K562 (cell line): ENCODE measurements at regions not wholly inside any gene's neighbourhood (a gene's known extent, or its start where the extent isn't known, plus 50 kb on each side); places are given as distances from the start of the nearest gene placed in this dataset.

ENCODE experiments used
- ATAC-seq: fragments of 200-7000 bp; cut with Tn5 transposase; 3 replicates; pipeline ENCODE4 v1.9.1; 2020; ENCODE audit warnings: moderate library complexity
- BruUV-seq: library from RNA; stranded (reverse); fragments of 400-500 nt; replicated peaks from 2 replicates; lab custom pipeline; 2021; lab: Mats Ljungman, UMichigan
- CTCF ChIA-PET: fragments of 300-600 bp; formaldehyde crosslinking; extraction: SDS; loops from one replicate; lab custom pipeline; 2021; ENCODE audit warnings: low intra/inter-chr PET ratio; lab: Yijun Ruan, JAX
- POLR2A ChIA-PET: fragments of 300-600, 350-650 bp; sonication (Branson Sonifier 250); formaldehyde crosslinking; extraction: SDS; loops from one replicate; lab custom pipeline; 2021; ENCODE audit warnings: antibody characterized with exemption, inconsistent platforms; lab: Yijun Ruan, JAX
- DNase-seq, 4 experiments: peaks; one replicate each; pipeline versions ENCODE4 v3.0.0 to v3.0.0-alpha.2; 2011 to 2018; ENCODE audit warnings: low spot score in 3 of 4, mixed read lengths in 3 of 4; ENCODE audit errors: extremely low read depth in 1 of 4
- FAIRE-seq: peaks from 2 replicates; lab custom pipeline; 2011; peaks lifted over from hg19 to GRCh38; lab: Jason Lieb, UNC
- H2AFZ ChIP-seq: 2 replicates; pipeline ENCODE4 v1.6.0; 2011; ENCODE audit warnings: low read depth, low read length, control low read depth, inconsistent platforms
- H3K27ac ChIP-seq: fragments of 200-600 bp; 3 replicates; pipeline ENCODE4 v1.8.0; 2011; ENCODE audit warnings: low read depth, mild to moderate bottlenecking, control low read depth, inconsistent platforms, low read length, moderate library complexity, mixed read lengths; ENCODE audit errors: extremely low read depth
- H3K27me3 ChIP-seq, 2 experiments: fragments of 300-600 bp in 1 of 2; 2 replicates in 1 of 2; 3 replicates in 1 of 2; pipeline versions ENCODE4 v1.6.0 to v1.8.0; 2011; ENCODE audit warnings: inconsistent platforms in 2 of 2, low read length in 2 of 2, mild to moderate bottlenecking in 1 of 2, mixed read lengths in 1 of 2, moderate library complexity in 1 of 2; ENCODE audit not compliant: control insufficient read depth in 2 of 2, insufficient read depth in 2 of 2
- H3K36me3 ChIP-seq: fragments of 300-600 bp; 3 replicates; pipeline ENCODE4 v1.8.0; 2011; ENCODE audit warnings: mild to moderate bottlenecking, low read length, inconsistent platforms; ENCODE audit not compliant: control insufficient read depth, insufficient read depth
- H3K4me1 ChIP-seq, 2 experiments: fragments of 200-600 bp in 1 of 2; replicated peaks in 1 of 2; 2 replicates in 1 of 2; 3 replicates in 1 of 2; pipeline versions ENCODE4 v1.5.1 to v1.8.0; 2011; ENCODE audit warnings: inconsistent platforms in 2 of 2, low read length in 2 of 2, mild to moderate bottlenecking in 1 of 2, mixed read lengths in 1 of 2, moderate library complexity in 1 of 2; ENCODE audit not compliant: control insufficient read depth in 2 of 2, insufficient read depth in 2 of 2
- H3K4me2 ChIP-seq: 2 replicates; pipeline ENCODE4 v1.6.1; 2011; ENCODE audit warnings: low read length, control low read depth, inconsistent platforms, mixed read lengths; ENCODE audit not compliant: insufficient read depth
- H3K4me3 ChIP-seq: fragments of 200-600 bp; sonication (generic), shearing (Covaris generic); 2 replicates; pipeline ENCODE4 v1.5.1; 2016; ENCODE audit warnings: control low read depth, inconsistent platforms
- H3K79me2 ChIP-seq: fragments of 200-600 bp; 3 replicates; pipeline ENCODE4 v1.8.0; 2011; ENCODE audit warnings: low read length, inconsistent platforms; ENCODE audit not compliant: control insufficient read depth, insufficient read depth
- H3K9ac ChIP-seq, 2 experiments: 2 replicates each; pipeline versions ENCODE4 v1.6.0 to v1.6.1; 2011; ENCODE audit warnings: low read depth in 2 of 2, low read length in 2 of 2, control low read depth in 1 of 2, inconsistent platforms in 1 of 2, mild to moderate bottlenecking in 1 of 2, mixed read lengths in 1 of 2; ENCODE audit not compliant: insufficient read depth in 1 of 2
- H3K9me1 ChIP-seq: one replicate; pipeline ENCODE4 v1.6.0; 2011; ENCODE audit warnings: inconsistent platforms, mild to moderate bottlenecking, low read length, moderate library complexity; ENCODE audit not compliant: control insufficient read depth, insufficient read depth
- H3K9me3 ChIP-seq: replicated peaks from 2 replicates; pipeline ENCODE4 v1.5.1; 2011; ENCODE audit warnings: low read depth, low read length, inconsistent platforms; ENCODE audit not compliant: control insufficient read depth, insufficient read depth
- H4K20me1 ChIP-seq: replicated peaks from 2 replicates; pipeline ENCODE4 v1.6.1; 2011; ENCODE audit warnings: low read length, inconsistent platforms, mixed read lengths; ENCODE audit not compliant: control insufficient read depth, insufficient read depth
- C11orf30 ChIP-seq: fragments of 450-650 bp; IDR thresholded peaks from 2 replicates; pipeline ENCODE4 v1.6.1; 2016; ENCODE audit warnings: low read depth, mild to moderate bottlenecking
- HNRNPUL1 ChIP-seq: fragments of 200-400 bp; formaldehyde crosslinking; IDR thresholded peaks from 2 replicates; pipeline ENCODE4 v1.6.1; 2017; ENCODE audit warnings: low read length
- KAT8 ChIP-seq: fragments of 450-650 bp; IDR thresholded peaks from 2 replicates; pipeline ENCODE4 v1.6.1; 2016; ENCODE audit warnings: low read depth, mild to moderate bottlenecking
- MAZ ChIP-seq, 2 experiments: fragments of 450-650 bp in 1 of 2; sonication (generic) in 1 of 2; formaldehyde crosslinking; IDR thresholded peaks in 1 of 2; conservative IDR thresholded peaks in 1 of 2; 2 replicates each; pipeline versions ENCODE4 v1.4.0 to v1.5.0; 2020; ENCODE audit warnings: mild to moderate bottlenecking in 1 of 2, missing genetic modification reagents in 1 of 2
- PCBP2 ChIP-seq: fragments of 200-400 bp; formaldehyde crosslinking; IDR thresholded peaks from 2 replicates; pipeline ENCODE4 v1.6.1; 2018; ENCODE audit warnings: low read length, low read depth, mild to moderate bottlenecking, moderate library complexity; ENCODE audit not compliant: poor library complexity, severe bottlenecking
- POLR3A ChIP-seq: IDR thresholded peaks from 2 replicates; pipeline ENCODE4 v1.6.1; 2011; ENCODE audit warnings: borderline replicate concordance, mild to moderate bottlenecking, moderate library complexity; ENCODE audit not compliant: insufficient read length, insufficient read depth; ENCODE audit errors: extremely low read depth
- RBFOX2 ChIP-seq: fragments of 200-400 bp; formaldehyde crosslinking; IDR thresholded peaks from 2 replicates; pipeline ENCODE4 v1.6.1; 2017; ENCODE audit warnings: low read depth, mild to moderate bottlenecking, low read length, moderate library complexity
- SIN3A ChIP-seq, 2 experiments: fragments of 150-350 bp in 1 of 2; IDR thresholded peaks; 2 replicates each; pipeline ENCODE4 v1.6.1; 2011 to 2016; ENCODE audit warnings: borderline replicate concordance in 2 of 2, low read depth in 2 of 2, low read length in 2 of 2, mild to moderate bottlenecking in 2 of 2, moderate library complexity in 2 of 2; ENCODE audit not compliant: control insufficient read depth in 1 of 2
- SPI1 ChIP-seq: IDR thresholded peaks from 2 replicates; pipeline ENCODE4 v1.6.1; 2011; ENCODE audit warnings: low read depth, low read length, control low read depth, borderline replicate concordance
- WGBS: fragments of 100-300 bp; shearing (Covaris generic); methylation state at CpG from one replicate; pipeline ENCODE4 v1.1.6; 2016; ENCODE audit warnings: low coverage, mixed read lengths; ENCODE audit not compliant: insufficient coverage; ENCODE audit errors: missing lambda C conversion rate; 5-methylcytosine and 5-hydroxymethylcytosine counted together
- in situ Hi-C: fragments of 300-500 bp; cut with MboI; formaldehyde crosslinking; loops from 4 replicates; pipeline ENCODE4 v1.15.0; 2018; ENCODE audit warnings: inconsistent platforms, mixed read lengths
- intact Hi-C: fragments of 100-400 bp; cut with micrococcal nuclease; formaldehyde crosslinking; loops from 2 replicates; pipeline ENCODE4 v1.14.2; 2022
- TF ChIP-seq, protein P1 (sequence below), 3 experiments: fragments of 200-800 bp in 1 of 3; fragments of 250-450 bp in 1 of 3; fragments of 450-650 bp in 1 of 3; sonication (Bioruptor Pico) in 1 of 3; sonication (Bioruptor generic) in 1 of 3; formaldehyde crosslinking in 1 of 3; IDR thresholded peaks; 2 replicates each; pipeline versions ENCODE4 v1.6.1 to v1.8.0; 2016 to 2022; ENCODE audit warnings: mild to moderate bottlenecking in 2 of 3, missing genetic modification characterization in 2 of 3, missing compliant biosample characterization in 1 of 3, moderate library complexity in 1 of 3
- TF ChIP-seq, protein P2 (sequence below): fragments of 250-450 bp; sonication (Bioruptor Pico); IDR thresholded peaks from 2 replicates; pipeline ENCODE4 v1.5.0; 2020; ENCODE audit warnings: mild to moderate bottlenecking, borderline replicate concordance

DNA sequence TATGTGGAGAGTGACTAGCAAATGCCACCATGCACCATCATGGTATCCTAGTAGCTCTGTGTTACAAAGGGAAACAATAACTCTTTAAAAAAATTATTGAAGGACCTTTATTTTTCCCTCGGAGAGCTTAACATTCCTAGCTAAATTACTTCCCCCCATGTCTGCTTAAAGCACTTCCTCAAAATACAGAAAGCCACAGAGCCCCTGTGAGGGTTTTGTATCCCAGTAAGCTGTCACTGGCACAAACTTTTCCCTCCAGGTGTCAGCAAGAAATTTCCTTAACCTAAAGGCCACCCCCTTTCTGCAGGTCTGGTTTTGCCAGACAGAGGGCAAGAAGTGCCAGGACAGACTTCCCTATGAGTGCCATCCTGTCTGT is 340.0 kb upstream of the PRDM1 start:
- Histone ChIP-seq H3K4me3 (no peak overlapping the region), H3K9me1 (no peaks in the 10 kb centered on the region), H3K4me2 (no peak overlapping the region), H3K27ac (peak overlapping the region; percentile 8; the same call in 2 of the 3 replicates), H2AFZ (peak overlapping the region; percentile 73), H3K27me3 (no peaks in the 10 kb centered on the region), H3K9me3 (no peaks in the 10 kb centered on the region), H3K36me3 (no peaks in the 10 kb centered on the region), H3K4me1 (peaks cover 0 to 15% of the 10 kb centered on the region in 2 experiments; a peak in 4 of 5 replicates), H3K79me2 (no peaks in the 10 kb centered on the region), H3K9ac (no peak overlapping the region; a peak in 2 of 4 replicates), H4K20me1 (no peaks in the 10 kb centered on the region)
- intact Hi-C loops = no loop called here
- CTCF ChIA-PET = interaction anchor here (0.6 kb wide), 1 partner anchor 127 kb away, joined by 3 read pairs; no protein-coding TSS in a partner anchor
- ATAC-seq (no peak), FAIRE-seq (no peak), DNase-seq (no peak)
- no TSS peak for BruUV-seq
- in situ Hi-C loops = no loop called here
- POLR2A ChIA-PET = interaction anchor here (0.7 to 1.2 kb wide), 2 partner anchors 13 to 31 kb away, joined by 3 to 9 read pairs; no protein-coding TSS in a partner anchor
- WGBS = 0% methylated on average over 1 of the region's 1 CpG
- TF ChIP-seq, protein P1, sequence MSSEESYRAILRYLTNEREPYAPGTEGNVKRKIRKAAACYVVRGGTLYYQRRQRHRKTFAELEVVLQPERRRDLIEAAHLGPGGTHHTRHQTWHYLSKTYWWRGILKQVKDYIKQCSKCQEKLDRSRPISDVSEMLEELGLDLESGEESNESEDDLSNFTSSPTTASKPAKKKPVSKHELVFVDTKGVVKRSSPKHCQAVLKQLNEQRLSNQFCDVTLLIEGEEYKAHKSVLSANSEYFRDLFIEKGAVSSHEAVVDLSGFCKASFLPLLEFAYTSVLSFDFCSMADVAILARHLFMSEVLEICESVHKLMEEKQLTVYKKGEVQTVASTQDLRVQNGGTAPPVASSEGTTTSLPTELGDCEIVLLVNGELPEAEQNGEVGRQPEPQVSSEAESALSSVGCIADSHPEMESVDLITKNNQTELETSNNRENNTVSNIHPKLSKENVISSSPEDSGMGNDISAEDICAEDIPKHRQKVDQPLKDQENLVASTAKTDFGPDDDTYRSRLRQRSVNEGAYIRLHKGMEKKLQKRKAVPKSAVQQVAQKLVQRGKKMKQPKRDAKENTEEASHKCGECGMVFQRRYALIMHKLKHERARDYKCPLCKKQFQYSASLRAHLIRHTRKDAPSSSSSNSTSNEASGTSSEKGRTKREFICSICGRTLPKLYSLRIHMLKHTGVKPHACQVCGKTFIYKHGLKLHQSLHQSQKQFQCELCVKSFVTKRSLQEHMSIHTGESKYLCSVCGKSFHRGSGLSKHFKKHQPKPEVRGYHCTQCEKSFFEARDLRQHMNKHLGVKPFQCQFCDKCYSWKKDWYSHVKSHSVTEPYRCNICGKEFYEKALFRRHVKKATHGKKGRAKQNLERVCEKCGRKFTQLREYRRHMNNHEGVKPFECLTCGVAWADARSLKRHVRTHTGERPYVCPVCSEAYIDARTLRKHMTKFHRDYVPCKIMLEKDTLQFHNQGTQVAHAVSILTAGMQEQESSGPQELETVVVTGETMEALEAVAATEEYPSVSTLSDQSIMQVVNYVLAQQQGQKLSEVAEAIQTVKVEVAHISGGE (CRISPR knock-in tag; IDR thresholded peaks at IDR 0.05) = 0 out of 6 replicates have a peak, but pooled peaks of 1 of the 3 experiments have one; percentile 11
- no peak for TF ChIP-seq RBFOX2
- no peak for TF ChIP-seq C11orf30
- peak; percentile 97 for TF ChIP-seq SPI1
- TF ChIP-seq POLR3A = no peak
- TF ChIP-seq KAT8 = no peak
- no peak for TF ChIP-seq PCBP2
- TF ChIP-seq MAZ (CRISPR knock-in tag; conservative IDR thresholded peaks at IDR 0.05 in 1 of 2, IDR thresholded peaks at IDR 0.05 in 1 of 2) = 0 out of 4 replicates have a peak, but pooled peaks of 1 of the 2 experiments have one; percentile 6
- TF ChIP-seq HNRNPUL1 = no peak
- TF ChIP-seq, protein P2, sequence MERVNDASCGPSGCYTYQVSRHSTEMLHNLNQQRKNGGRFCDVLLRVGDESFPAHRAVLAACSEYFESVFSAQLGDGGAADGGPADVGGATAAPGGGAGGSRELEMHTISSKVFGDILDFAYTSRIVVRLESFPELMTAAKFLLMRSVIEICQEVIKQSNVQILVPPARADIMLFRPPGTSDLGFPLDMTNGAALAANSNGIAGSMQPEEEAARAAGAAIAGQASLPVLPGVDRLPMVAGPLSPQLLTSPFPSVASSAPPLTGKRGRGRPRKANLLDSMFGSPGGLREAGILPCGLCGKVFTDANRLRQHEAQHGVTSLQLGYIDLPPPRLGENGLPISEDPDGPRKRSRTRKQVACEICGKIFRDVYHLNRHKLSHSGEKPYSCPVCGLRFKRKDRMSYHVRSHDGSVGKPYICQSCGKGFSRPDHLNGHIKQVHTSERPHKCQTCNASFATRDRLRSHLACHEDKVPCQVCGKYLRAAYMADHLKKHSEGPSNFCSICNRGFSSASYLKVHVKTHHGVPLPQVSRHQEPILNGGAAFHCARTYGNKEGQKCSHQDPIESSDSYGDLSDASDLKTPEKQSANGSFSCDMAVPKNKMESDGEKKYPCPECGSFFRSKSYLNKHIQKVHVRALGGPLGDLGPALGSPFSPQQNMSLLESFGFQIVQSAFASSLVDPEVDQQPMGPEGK (CRISPR knock-in tag) = no peak
- TF ChIP-seq SIN3A (IDR thresholded peaks at IDR 0.05; ENCODE audit: borderline replicate concordance in 2 of 2, control insufficient read depth in 1 of 2, low read depth in 2 of 2, low read length in 2 of 2) = no peak
